HEK293 (cell line): ENCODE measurements at regions not wholly inside any gene's neighbourhood (a gene's known extent, or its start where the extent isn't known, plus 50 kb on each side); places are given as distances from the start of the nearest gene placed in this dataset.

Experiments used
- ZNF274 ChIP-seq, 2 experiments: fragments of 200-500 bp in 1 of 2; fragments of 450-650 bp in 1 of 2; sonication (Bioruptor generic) in 1 of 2; formaldehyde crosslinking in 1 of 2; IDR thresholded peaks; 2 replicates each; pipeline versions ENCODE4 v1.5.1 to v1.6.1; 2014 to 2016; ENCODE audit warnings: borderline replicate concordance in 1 of 2, inconsistent platforms in 1 of 2, low read length in 1 of 2, missing biosample characterization in 1 of 2, missing genetic modification characterization in 1 of 2
- ZNF549 ChIP-seq: fragments of 450-650 bp; IDR thresholded peaks from 2 replicates; pipeline ENCODE4 v1.5.1; 2018; ENCODE audit warnings: missing biosample characterization, missing genetic modification characterization, mild to moderate bottlenecking, inconsistent platforms, moderate library complexity
- TF ChIP-seq, protein P1 (sequence below): fragments of 450-650 bp; formaldehyde crosslinking; IDR thresholded peaks from 2 replicates; pipeline ENCODE4 v1.5.1; 2016; ENCODE audit warnings: missing biosample characterization, missing genetic modification characterization

DNA sequence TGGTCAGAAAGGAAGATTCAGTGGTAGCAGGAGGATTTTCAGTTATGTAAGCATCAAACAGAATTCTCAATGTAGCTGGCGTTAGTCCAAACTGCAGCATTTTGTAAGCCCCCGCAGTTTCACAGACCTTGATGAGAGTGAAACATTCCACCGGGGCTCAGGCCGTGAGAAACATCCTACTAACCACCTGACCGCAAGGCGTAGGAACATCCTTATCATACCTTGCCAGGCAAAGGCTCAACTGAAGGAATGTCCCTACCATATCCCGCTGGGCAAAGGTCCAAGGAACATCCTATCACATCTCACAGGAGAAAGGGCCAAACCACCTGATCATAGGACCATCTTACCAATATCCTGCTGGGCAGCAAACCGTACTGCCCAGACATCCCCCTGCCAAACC is 624.8 kb upstream of the TMEM132C start:
- TF ChIP-seq, protein P1, sequence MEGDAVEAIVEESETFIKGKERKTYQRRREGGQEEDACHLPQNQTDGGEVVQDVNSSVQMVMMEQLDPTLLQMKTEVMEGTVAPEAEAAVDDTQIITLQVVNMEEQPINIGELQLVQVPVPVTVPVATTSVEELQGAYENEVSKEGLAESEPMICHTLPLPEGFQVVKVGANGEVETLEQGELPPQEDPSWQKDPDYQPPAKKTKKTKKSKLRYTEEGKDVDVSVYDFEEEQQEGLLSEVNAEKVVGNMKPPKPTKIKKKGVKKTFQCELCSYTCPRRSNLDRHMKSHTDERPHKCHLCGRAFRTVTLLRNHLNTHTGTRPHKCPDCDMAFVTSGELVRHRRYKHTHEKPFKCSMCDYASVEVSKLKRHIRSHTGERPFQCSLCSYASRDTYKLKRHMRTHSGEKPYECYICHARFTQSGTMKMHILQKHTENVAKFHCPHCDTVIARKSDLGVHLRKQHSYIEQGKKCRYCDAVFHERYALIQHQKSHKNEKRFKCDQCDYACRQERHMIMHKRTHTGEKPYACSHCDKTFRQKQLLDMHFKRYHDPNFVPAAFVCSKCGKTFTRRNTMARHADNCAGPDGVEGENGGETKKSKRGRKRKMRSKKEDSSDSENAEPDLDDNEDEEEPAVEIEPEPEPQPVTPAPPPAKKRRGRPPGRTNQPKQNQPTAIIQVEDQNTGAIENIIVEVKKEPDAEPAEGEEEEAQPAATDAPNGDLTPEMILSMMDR = no peak
- TF ChIP-seq ZNF549 (tag by site-specific recombination) (no peak), ZNF274 (IDR thresholded peaks at IDR 0.05; ENCODE audit: low read length) (no peak), ZNF274 (tag by site-specific recombination; IDR thresholded peaks at IDR 0.05; ENCODE audit: borderline replicate concordance) (no peak)
